ENCODE measurements at regions not wholly inside any gene's neighbourhood (a gene's known extent, or its start where the extent isn't known, plus 50 kb on each side); places are given as distances from the start of the nearest gene placed in this dataset.

- Histone ChIP-seq H4K8ac (ENCODE audit: low read depth, low read length) (no peak overlapping the region), H3K4ac (ENCODE audit: low read length) (no peak overlapping the region), H3K4me2 (ENCODE audit: insufficient read depth, low read length, poor library complexity, severe bottlenecking) (no peak overlapping the region), H3K4me1 (ENCODE audit: control insufficient read depth in 2 of 2, insufficient read depth in 1 of 2, low read depth in 1 of 2, low read length in 2 of 2) (no peaks in the 10 kb centered on the region), H2AFZ (ENCODE audit: low read length) (no peak overlapping the region), H3K9ac (ENCODE audit: low read depth, low read length, poor library complexity) (no peak overlapping the region), H3K14ac (ENCODE audit: low read length) (no peak overlapping the region), H3K23ac (ENCODE audit: low read depth, low read length, poor library complexity) (no peak overlapping the region), H3K18ac (ENCODE audit: low read length) (no peak overlapping the region), H2BK12ac (ENCODE audit: low read length) (no peak overlapping the region), H2AK5ac (ENCODE audit: low read depth, low read length) (no peak overlapping the region), H3K9me3 (replicated peaks in 1 of 2; ENCODE audit: control insufficient read depth in 2 of 2, insufficient read depth in 1 of 2, low read depth in 1 of 2, low read length in 2 of 2) (no peaks in the 10 kb centered on the region), H4K91ac (ENCODE audit: low read depth, low read length, poor library complexity) (no peak overlapping the region), H3K79me1 (ENCODE audit: low read depth, low read length) (no peaks in the 10 kb centered on the region), H2BK5ac (ENCODE audit: low read length) (no peak overlapping the region), H3K27ac (replicated peaks; ENCODE audit: low read length) (no peak overlapping the region), H2BK120ac (ENCODE audit: low read depth, low read length) (no peak overlapping the region), H3K27me3 (ENCODE audit: control insufficient read depth in 3 of 3, insufficient read depth in 3 of 3, low read depth in 1 of 3, low read length in 3 of 3) (no peaks in the 10 kb centered on the region), H2BK15ac (ENCODE audit: low read length) (no peak overlapping the region), H3K4me3 (ENCODE audit: low read length in 2 of 2) (no peak overlapping the region), H3K36me3 (replicated peaks in 1 of 2; ENCODE audit: control insufficient read depth in 2 of 2, insufficient read depth in 2 of 2, low read length in 2 of 2) (no peaks in the 10 kb centered on the region)
- no peak for DNase-seq (ENCODE audit: low spot score)
- no CpG with 5 or more reads among the region's 2 CpGs for WGBS, 2 donors (ENCODE audit: extremely low coverage in 2 of 2, insufficient read length in 2 of 2, insufficient replicate concordance in 1 of 2)
Measured at GRCh38 chr4:17068392-17068791, 169.9 kb upstream of the LDB2 start.

- Histone ChIP-seq H3K4ac (ENCODE audit: low read length) (no peak overlapping the region), H3K27ac (replicated peaks; ENCODE audit: low read length) (no peak overlapping the region)
- no CpG with 5 or more reads among the region's 4 CpGs for WGBS, 2 donors (ENCODE audit: extremely low coverage in 2 of 2, insufficient read length in 2 of 2, insufficient replicate concordance in 1 of 2)
Measured at GRCh38 chr4:17066972-17067371, 168.5 kb upstream of the LDB2 start.

GRCh38 chr4:17066236-17066635 lies 167.8 kb upstream of the LDB2 start:
- Histone ChIP-seq H3K4me3 (ENCODE audit: low read length in 2 of 2) (no peak overlapping the region), H4K91ac (ENCODE audit: low read depth, low read length, poor library complexity) (no peak overlapping the region), H2AK5ac (ENCODE audit: low read depth, low read length) (no peak overlapping the region), H3K27ac (replicated peaks; ENCODE audit: low read length) (no peak overlapping the region), H2BK15ac (ENCODE audit: low read length) (no peak overlapping the region), H3K27me3 (ENCODE audit: control insufficient read depth in 3 of 3, insufficient read depth in 3 of 3, low read depth in 1 of 3, low read length in 3 of 3) (no peaks in the 10 kb centered on the region), H3K23ac (ENCODE audit: low read depth, low read length, poor library complexity) (no peak overlapping the region), H2BK120ac (ENCODE audit: low read depth, low read length) (no peak overlapping the region), H3K4me1 (ENCODE audit: control insufficient read depth in 2 of 2, insufficient read depth in 1 of 2, low read depth in 1 of 2, low read length in 2 of 2) (no peaks in the 10 kb centered on the region), H3K36me3 (replicated peaks in 1 of 2; ENCODE audit: control insufficient read depth in 2 of 2, insufficient read depth in 2 of 2, low read length in 2 of 2) (no peaks in the 10 kb centered on the region), H3K14ac (ENCODE audit: low read length) (no peak overlapping the region), H2AFZ (ENCODE audit: low read length) (no peak overlapping the region), H3K18ac (ENCODE audit: low read length) (no peak overlapping the region), H3K4me2 (ENCODE audit: insufficient read depth, low read length, poor library complexity, severe bottlenecking) (no peak overlapping the region), H4K8ac (ENCODE audit: low read depth, low read length) (no peak overlapping the region), H3K9me3 (replicated peaks in 1 of 2; ENCODE audit: control insufficient read depth in 2 of 2, insufficient read depth in 1 of 2, low read depth in 1 of 2, low read length in 2 of 2) (no peaks in the 10 kb centered on the region), H3K4ac (ENCODE audit: low read length) (no peak overlapping the region), H3K9ac (ENCODE audit: low read depth, low read length, poor library complexity) (no peak overlapping the region), H3K79me1 (ENCODE audit: low read depth, low read length) (no peaks in the 10 kb centered on the region), H2BK12ac (ENCODE audit: low read length) (no peak overlapping the region), H2BK5ac (ENCODE audit: low read length) (no peak overlapping the region)
- no peak for DNase-seq (ENCODE audit: low spot score)
- no CpG with 5 or more reads among the region's 1 CpG for WGBS, 2 donors (ENCODE audit: extremely low coverage in 2 of 2, insufficient read length in 2 of 2, insufficient replicate concordance in 1 of 2)

More at GRCh38 chr4:17066972-17067371, 168.5 kb upstream of the LDB2 start:
- Histone ChIP-seq H3K23ac (ENCODE audit: low read depth, low read length, poor library complexity) (no peak overlapping the region), H3K79me1 (ENCODE audit: low read depth, low read length) (no peaks in the 10 kb centered on the region), H2BK120ac (ENCODE audit: low read depth, low read length) (no peak overlapping the region), H2BK5ac (ENCODE audit: low read length) (no peak overlapping the region), H2AFZ (ENCODE audit: low read length) (no peak overlapping the region), H4K8ac (ENCODE audit: low read depth, low read length) (no peak overlapping the region), H4K91ac (ENCODE audit: low read depth, low read length, poor library complexity) (no peak overlapping the region), H2BK12ac (ENCODE audit: low read length) (no peak overlapping the region), H3K9ac (ENCODE audit: low read depth, low read length, poor library complexity) (no peak overlapping the region), H3K4me2 (ENCODE audit: insufficient read depth, low read length, poor library complexity, severe bottlenecking) (no peak overlapping the region), H2BK15ac (ENCODE audit: low read length) (no peak overlapping the region), H3K36me3 (replicated peaks in 1 of 2; ENCODE audit: control insufficient read depth in 2 of 2, insufficient read depth in 2 of 2, low read length in 2 of 2) (no peaks in the 10 kb centered on the region), H3K14ac (ENCODE audit: low read length) (no peak overlapping the region), H2AK5ac (ENCODE audit: low read depth, low read length) (no peak overlapping the region), H3K4me1 (ENCODE audit: control insufficient read depth in 2 of 2, insufficient read depth in 1 of 2, low read depth in 1 of 2, low read length in 2 of 2) (no peaks in the 10 kb centered on the region), H3K4me3 (ENCODE audit: low read length in 2 of 2) (no peak overlapping the region), H3K18ac (ENCODE audit: low read length) (no peak overlapping the region), H3K27me3 (ENCODE audit: control insufficient read depth in 3 of 3, insufficient read depth in 3 of 3, low read depth in 1 of 3, low read length in 3 of 3) (no peaks in the 10 kb centered on the region), H3K9me3 (replicated peaks in 1 of 2; ENCODE audit: control insufficient read depth in 2 of 2, insufficient read depth in 1 of 2, low read depth in 1 of 2, low read length in 2 of 2) (no peaks in the 10 kb centered on the region)
- no peak for DNase-seq (ENCODE audit: low spot score)

GRCh38 chr4:17065821-17066220 lies 167.4 kb upstream of the LDB2 start:
- Histone ChIP-seq H4K91ac (ENCODE audit: low read depth, low read length, poor library complexity) (no peak overlapping the region), H2BK15ac (ENCODE audit: low read length) (no peak overlapping the region), H3K27me3 (ENCODE audit: control insufficient read depth in 3 of 3, insufficient read depth in 3 of 3, low read depth in 1 of 3, low read length in 3 of 3) (no peaks in the 10 kb centered on the region), H4K8ac (ENCODE audit: low read depth, low read length) (no peak overlapping the region), H3K14ac (ENCODE audit: low read length) (no peak overlapping the region), H3K79me1 (ENCODE audit: low read depth, low read length) (no peaks in the 10 kb centered on the region), H2BK12ac (ENCODE audit: low read length) (no peak overlapping the region), H2BK120ac (ENCODE audit: low read depth, low read length) (no peak overlapping the region), H3K36me3 (replicated peaks in 1 of 2; ENCODE audit: control insufficient read depth in 2 of 2, insufficient read depth in 2 of 2, low read length in 2 of 2) (no peaks in the 10 kb centered on the region), H2BK5ac (ENCODE audit: low read length) (no peak overlapping the region), H2AK5ac (ENCODE audit: low read depth, low read length) (no peak overlapping the region), H3K4ac (ENCODE audit: low read length) (no peak overlapping the region), H3K9ac (ENCODE audit: low read depth, low read length, poor library complexity) (no peak overlapping the region), H3K4me3 (ENCODE audit: low read length in 2 of 2) (no peak overlapping the region), H3K9me3 (replicated peaks in 1 of 2; ENCODE audit: control insufficient read depth in 2 of 2, insufficient read depth in 1 of 2, low read depth in 1 of 2, low read length in 2 of 2) (no peaks in the 10 kb centered on the region), H2AFZ (ENCODE audit: low read length) (no peak overlapping the region), H3K4me1 (ENCODE audit: control insufficient read depth in 2 of 2, insufficient read depth in 1 of 2, low read depth in 1 of 2, low read length in 2 of 2) (no peaks in the 10 kb centered on the region), H3K18ac (ENCODE audit: low read length) (no peak overlapping the region), H3K27ac (replicated peaks; ENCODE audit: low read length) (no peak overlapping the region), H3K23ac (ENCODE audit: low read depth, low read length, poor library complexity) (no peak overlapping the region), H3K4me2 (ENCODE audit: insufficient read depth, low read length, poor library complexity, severe bottlenecking) (no peak overlapping the region)
- no peak for DNase-seq (ENCODE audit: low spot score)
- no CpG with 5 or more reads among the region's 2 CpGs for WGBS, 2 donors (ENCODE audit: extremely low coverage in 2 of 2, insufficient read length in 2 of 2, insufficient replicate concordance in 1 of 2)

Measured in neuronal stem cell (in vitro differentiated cells).